Ishikawa (cell line): ENCODE measurements at regions not wholly inside any gene's neighbourhood (a gene's known extent, or its start where the extent isn't known, plus 50 kb on each side); places are given as distances from the start of the nearest gene placed in this dataset.

Source experiments
- CREB1 ChIP-seq: IDR thresholded peaks from 2 replicates; pipeline ENCODE4 v1.6.1; 2012; ENCODE audit warnings: low read depth
- EP300 ChIP-seq: IDR thresholded peaks from 2 replicates; pipeline ENCODE4 v1.6.1; 2012; ENCODE audit warnings: borderline replicate concordance
- FOXM1 ChIP-seq: IDR thresholded peaks from 2 replicates; pipeline ENCODE4 v1.6.1; 2012; ENCODE audit warnings: low read depth, borderline replicate concordance
- MAX ChIP-seq: IDR thresholded peaks from 2 replicates; pipeline ENCODE4 v1.6.1; 2012
- TAF1 ChIP-seq: IDR thresholded peaks from 2 replicates; pipeline ENCODE4 v1.6.1; 2012; ENCODE audit warnings: low read depth, mild to moderate bottlenecking
- TEAD4 ChIP-seq: IDR thresholded peaks from 2 replicates; pipeline ENCODE4 v1.6.1; 2012
- YY1 ChIP-seq: IDR thresholded peaks from 2 replicates; pipeline ENCODE4 v1.6.1; 2012; ENCODE audit warnings: low read depth
- TF ChIP-seq, protein P1 (sequence below): IDR thresholded peaks from 2 replicates; pipeline ENCODE4 v1.6.1; 2012; ENCODE audit warnings: low read depth, mild to moderate bottlenecking
- TF ChIP-seq, protein P2 (sequence below): IDR thresholded peaks from 2 replicates; pipeline ENCODE4 v1.6.1; 2012

- no peak for TF ChIP-seq MAX
- TF ChIP-seq TAF1 = no peak
- no peak for TF ChIP-seq CREB1
- TF ChIP-seq EP300 = no peak
- no peak for TF ChIP-seq FOXM1
- no peak for TF ChIP-seq YY1
- TF ChIP-seq, protein P1, sequence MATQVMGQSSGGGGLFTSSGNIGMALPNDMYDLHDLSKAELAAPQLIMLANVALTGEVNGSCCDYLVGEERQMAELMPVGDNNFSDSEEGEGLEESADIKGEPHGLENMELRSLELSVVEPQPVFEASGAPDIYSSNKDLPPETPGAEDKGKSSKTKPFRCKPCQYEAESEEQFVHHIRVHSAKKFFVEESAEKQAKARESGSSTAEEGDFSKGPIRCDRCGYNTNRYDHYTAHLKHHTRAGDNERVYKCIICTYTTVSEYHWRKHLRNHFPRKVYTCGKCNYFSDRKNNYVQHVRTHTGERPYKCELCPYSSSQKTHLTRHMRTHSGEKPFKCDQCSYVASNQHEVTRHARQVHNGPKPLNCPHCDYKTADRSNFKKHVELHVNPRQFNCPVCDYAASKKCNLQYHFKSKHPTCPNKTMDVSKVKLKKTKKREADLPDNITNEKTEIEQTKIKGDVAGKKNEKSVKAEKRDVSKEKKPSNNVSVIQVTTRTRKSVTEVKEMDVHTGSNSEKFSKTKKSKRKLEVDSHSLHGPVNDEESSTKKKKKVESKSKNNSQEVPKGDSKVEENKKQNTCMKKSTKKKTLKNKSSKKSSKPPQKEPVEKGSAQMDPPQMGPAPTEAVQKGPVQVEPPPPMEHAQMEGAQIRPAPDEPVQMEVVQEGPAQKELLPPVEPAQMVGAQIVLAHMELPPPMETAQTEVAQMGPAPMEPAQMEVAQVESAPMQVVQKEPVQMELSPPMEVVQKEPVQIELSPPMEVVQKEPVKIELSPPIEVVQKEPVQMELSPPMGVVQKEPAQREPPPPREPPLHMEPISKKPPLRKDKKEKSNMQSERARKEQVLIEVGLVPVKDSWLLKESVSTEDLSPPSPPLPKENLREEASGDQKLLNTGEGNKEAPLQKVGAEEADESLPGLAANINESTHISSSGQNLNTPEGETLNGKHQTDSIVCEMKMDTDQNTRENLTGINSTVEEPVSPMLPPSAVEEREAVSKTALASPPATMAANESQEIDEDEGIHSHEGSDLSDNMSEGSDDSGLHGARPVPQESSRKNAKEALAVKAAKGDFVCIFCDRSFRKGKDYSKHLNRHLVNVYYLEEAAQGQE = no peak
- no peak for TF ChIP-seq TEAD4
- TF ChIP-seq, protein P2, sequence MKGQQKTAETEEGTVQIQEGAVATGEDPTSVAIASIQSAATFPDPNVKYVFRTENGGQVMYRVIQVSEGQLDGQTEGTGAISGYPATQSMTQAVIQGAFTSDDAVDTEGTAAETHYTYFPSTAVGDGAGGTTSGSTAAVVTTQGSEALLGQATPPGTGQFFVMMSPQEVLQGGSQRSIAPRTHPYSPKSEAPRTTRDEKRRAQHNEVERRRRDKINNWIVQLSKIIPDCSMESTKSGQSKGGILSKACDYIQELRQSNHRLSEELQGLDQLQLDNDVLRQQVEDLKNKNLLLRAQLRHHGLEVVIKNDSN = no peak
These were observed 99.9 kb upstream of the SGIP1 start for GRCh38 chr1:66434096-66434495.
